H1 (cell line): ENCODE measurements at regions not wholly inside any gene's neighbourhood (a gene's known extent, or its start where the extent isn't known, plus 50 kb on each side); places are given as distances from the start of the nearest gene placed in this dataset.

Experiments used
- CBX5 ChIP-seq: fragments of 300-800, 300-1000 bp; sonication (generic); IDR thresholded peaks from 2 replicates; pipeline ENCODE4 v1.7.1; 2016; ENCODE audit warnings: antibody characterized with exemption, low read length, low read depth
- JUN ChIP-seq: IDR thresholded peaks from 2 replicates; pipeline ENCODE4 v1.6.1; 2011; ENCODE audit warnings: low read depth, mild to moderate bottlenecking, improper control_type of control experiment, low read length
- KDM1A ChIP-seq: fragments of 200-600, 300-600 bp; sonication (generic); IDR thresholded peaks from 2 replicates; pipeline ENCODE4 v1.7.1; 2016; ENCODE audit warnings: mild to moderate bottlenecking, low read length, borderline replicate concordance
- POU5F1 ChIP-seq: IDR thresholded peaks from 2 replicates; pipeline ENCODE4 v1.6.1; 2011; ENCODE audit warnings: low read depth, mild to moderate bottlenecking, low read length, moderate library complexity
- TF ChIP-seq, protein P1 (sequence below): IDR thresholded peaks from 2 replicates; pipeline ENCODE4 v1.6.1; 2011; ENCODE audit warnings: low read depth, mild to moderate bottlenecking, low read length; ENCODE audit not compliant: insufficient read depth
- TF ChIP-seq, protein P2 (sequence below): IDR thresholded peaks from 2 replicates; pipeline ENCODE4 v1.6.1; 2012; ENCODE audit warnings: low read length, inconsistent platforms

DNA sequence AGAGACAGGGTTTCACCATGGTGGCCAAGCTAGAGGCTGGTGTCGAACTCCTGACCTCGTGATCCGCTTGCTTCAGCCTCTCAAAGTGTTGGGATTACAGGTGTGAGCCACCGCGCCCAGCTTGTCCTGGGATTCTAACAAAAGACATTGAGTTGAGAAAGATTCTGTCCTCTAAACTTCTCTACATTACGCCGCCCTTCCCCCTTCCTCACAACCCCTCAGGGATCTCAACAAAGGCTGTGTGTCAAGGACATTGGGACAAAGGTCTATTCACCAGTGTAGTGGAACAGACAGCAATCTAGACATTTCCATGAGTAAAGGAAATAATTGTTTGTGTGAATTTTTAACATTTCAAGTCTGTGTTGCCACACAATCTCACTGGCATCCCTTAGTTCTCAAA is 68.8 kb upstream of the KIF5B start (continued):
- TF ChIP-seq CBX5, result no peak
- TF ChIP-seq JUN, result no peak
- TF ChIP-seq, protein P1, sequence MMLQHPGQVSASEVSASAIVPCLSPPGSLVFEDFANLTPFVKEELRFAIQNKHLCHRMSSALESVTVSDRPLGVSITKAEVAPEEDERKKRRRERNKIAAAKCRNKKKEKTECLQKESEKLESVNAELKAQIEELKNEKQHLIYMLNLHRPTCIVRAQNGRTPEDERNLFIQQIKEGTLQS, result no peak
- TF ChIP-seq POU5F1, result no peak
- no peak for TF ChIP-seq KDM1A
- TF ChIP-seq, protein P2, sequence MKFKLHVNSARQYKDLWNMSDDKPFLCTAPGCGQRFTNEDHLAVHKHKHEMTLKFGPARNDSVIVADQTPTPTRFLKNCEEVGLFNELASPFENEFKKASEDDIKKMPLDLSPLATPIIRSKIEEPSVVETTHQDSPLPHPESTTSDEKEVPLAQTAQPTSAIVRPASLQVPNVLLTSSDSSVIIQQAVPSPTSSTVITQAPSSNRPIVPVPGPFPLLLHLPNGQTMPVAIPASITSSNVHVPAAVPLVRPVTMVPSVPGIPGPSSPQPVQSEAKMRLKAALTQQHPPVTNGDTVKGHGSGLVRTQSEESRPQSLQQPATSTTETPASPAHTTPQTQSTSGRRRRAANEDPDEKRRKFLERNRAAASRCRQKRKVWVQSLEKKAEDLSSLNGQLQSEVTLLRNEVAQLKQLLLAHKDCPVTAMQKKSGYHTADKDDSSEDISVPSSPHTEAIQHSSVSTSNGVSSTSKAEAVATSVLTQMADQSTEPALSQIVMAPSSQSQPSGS, result no peak
